GM12878 (cell line): ENCODE measurements at regions not wholly inside any gene's neighbourhood (a gene's known extent, or its start where the extent isn't known, plus 50 kb on each side); places are given as distances from the start of the nearest gene placed in this dataset.

Experiments
- ATAC-seq: fragments of 200-7000 bp; cut with Tn5 transposase; 3 replicates; pipeline ENCODE4 v1.9.1; 2020; ENCODE audit warnings: mild to moderate bottlenecking, moderate library complexity
- BruUV-seq: library from RNA; stranded (reverse); fragments of 400-500 nt; replicated peaks from 2 replicates; lab custom pipeline; 2021; lab: Mats Ljungman, UMichigan
- CTCF ChIA-PET: fragments of 300-600 bp; sonication (Branson Sonifier 250); formaldehyde crosslinking; extraction: SDS; loops from one replicate; lab custom pipeline; 2021; ENCODE audit warnings: inconsistent platforms; lab: Yijun Ruan, JAX
- POLR2A ChIA-PET: fragments of 350-600 bp; formaldehyde crosslinking; extraction: SDS; loops from one replicate; lab custom pipeline; 2021; ENCODE audit warnings: inconsistent platforms; lab: Charles Lee
- RAD21 ChIA-PET: fragments of 300-600 bp; sonication (Branson Sonifier 250); formaldehyde crosslinking; loops from one replicate; lab custom pipeline; 2023; ENCODE audit warnings: antibody characterized with exemption; ENCODE audit not compliant: unreplicated experiment; lab: Charles Lee
- SMC1A ChIA-PET: fragments of 300-600 bp; sonication (Branson Sonifier 250); formaldehyde crosslinking; loops from one replicate; lab custom pipeline; 2023; ENCODE audit not compliant: unreplicated experiment, uncharacterized antibody; lab: Charles Lee
- DNase-seq: peaks from one replicate; pipeline ENCODE4 v3.0.0-alpha.2; 2011; ENCODE audit warnings: low read depth, low spot score
- FAIRE-seq: peaks from 3 replicates; lab custom pipeline; 2011; peaks lifted over from hg19 to GRCh38; lab: Jason Lieb, UNC
- H2AFZ ChIP-seq: 2 replicates; pipeline ENCODE4 v1.6.0; 2011; ENCODE audit warnings: low read depth, low read length, control low read depth; ENCODE audit not compliant: control insufficient read depth
- H3K27ac ChIP-seq: 2 replicates; pipeline ENCODE4 v1.5.1; 2011; ENCODE audit warnings: control low read depth; ENCODE audit not compliant: control insufficient read depth, insufficient read depth
- H3K27me3 ChIP-seq, 2 experiments: replicated peaks in 1 of 2; 2 replicates each; pipeline versions ENCODE4 v1.6.0 to v1.6.1; 2011; ENCODE audit warnings: low read length in 1 of 2; ENCODE audit not compliant: control insufficient read depth in 2 of 2, insufficient read depth in 2 of 2
- H3K36me3 ChIP-seq, 2 experiments: 2 replicates each; pipeline ENCODE4 v1.5.1; 2011; ENCODE audit warnings: low read length in 1 of 2; ENCODE audit not compliant: control insufficient read depth in 2 of 2, insufficient read depth in 2 of 2
- H3K4me1 ChIP-seq: 2 replicates; pipeline ENCODE4 v1.6.1; 2011; ENCODE audit warnings: mild to moderate bottlenecking, low read length, moderate library complexity, mixed read lengths; ENCODE audit not compliant: control insufficient read depth, insufficient read depth
- H3K4me2 ChIP-seq: 2 replicates; pipeline ENCODE4 v1.6.0; 2011; ENCODE audit warnings: control low read depth; ENCODE audit not compliant: control insufficient read depth, insufficient read depth
- H3K4me3 ChIP-seq: fragments of 200-600 bp; sonication (generic); 2 replicates; pipeline ENCODE4 v1.5.1; 2016
- H3K79me2 ChIP-seq: 2 replicates; pipeline ENCODE4 v1.6.0; 2011; ENCODE audit warnings: low read length; ENCODE audit not compliant: control insufficient read depth, insufficient read depth
- H3K9ac ChIP-seq: 2 replicates; pipeline ENCODE4 v1.8.0; 2011; ENCODE audit warnings: low read length, control low read depth, mixed read lengths; ENCODE audit not compliant: control insufficient read depth, insufficient read depth
- H3K9me3 ChIP-seq: replicated peaks from 3 replicates; pipeline ENCODE4 v1.5.1; 2011; ENCODE audit warnings: mild to moderate bottlenecking, low read length; ENCODE audit not compliant: control insufficient read depth, insufficient read depth
- H4K20me1 ChIP-seq: 2 replicates; pipeline ENCODE4 v1.6.0; 2011; ENCODE audit not compliant: control insufficient read depth, insufficient read depth
- BACH1 ChIP-seq: fragments of 450-650 bp; IDR thresholded peaks from 2 replicates; pipeline ENCODE4 v1.6.1; 2017; ENCODE audit warnings: mild to moderate bottlenecking, borderline replicate concordance
- BCL11A ChIP-seq: IDR thresholded peaks from 2 replicates; pipeline ENCODE4 v1.6.1; 2011; ENCODE audit warnings: low read depth, low read length
- BMI1 ChIP-seq: fragments of 450-650 bp; IDR thresholded peaks from 2 replicates; pipeline ENCODE4 v1.6.1; 2016; ENCODE audit warnings: mild to moderate bottlenecking, moderate library complexity, borderline replicate concordance
- CBFB ChIP-seq: IDR thresholded peaks from 2 replicates; pipeline ENCODE4 v1.6.1; 2016; ENCODE audit warnings: antibody characterized with exemption, low read depth
- CEBPB ChIP-seq, 2 experiments: fragments of 150-350 bp in 1 of 2; IDR thresholded peaks; 2 replicates each; pipeline ENCODE4 v1.6.1; 2012 to 2014; ENCODE audit warnings: low read depth in 2 of 2, low read length in 2 of 2, borderline replicate concordance in 1 of 2, inconsistent platforms in 1 of 2
- CREB1 ChIP-seq: IDR thresholded peaks from 2 replicates; pipeline ENCODE4 v1.6.1; 2012; ENCODE audit warnings: low read depth, mild to moderate bottlenecking, inconsistent platforms
- CREM ChIP-seq: IDR thresholded peaks from 2 replicates; pipeline ENCODE4 v1.6.1; 2014; ENCODE audit warnings: antibody characterized with exemption, low read depth
- FOS ChIP-seq: IDR thresholded peaks from 3 replicates; pipeline ENCODE4 v1.6.1; 2011; ENCODE audit warnings: borderline replicate concordance; ENCODE audit not compliant: insufficient read length; ENCODE audit errors: extremely low read depth
- IKZF1 ChIP-seq: fragments of 450-650 bp; conservative IDR thresholded peaks from 2 replicates; pipeline ENCODE4 v1.6.1; 2017; ENCODE audit warnings: antibody characterized with exemption, mild to moderate bottlenecking
- JUNB ChIP-seq: IDR thresholded peaks from 2 replicates; pipeline ENCODE4 v1.6.1; 2016; ENCODE audit warnings: antibody characterized with exemption, mild to moderate bottlenecking
- KLF5 ChIP-seq: fragments of 450-650 bp; IDR thresholded peaks from 2 replicates; pipeline ENCODE4 v1.6.1; 2014; ENCODE audit warnings: mild to moderate bottlenecking; ENCODE audit not compliant: partially characterized antibody
- MTA2 ChIP-seq: fragments of 450-650 bp; IDR thresholded peaks from 2 replicates; pipeline ENCODE4 v1.6.1; 2016; ENCODE audit warnings: low read depth, mild to moderate bottlenecking, moderate library complexity
- MYB ChIP-seq: fragments of 150-350 bp; IDR thresholded peaks from 2 replicates; pipeline ENCODE4 v1.6.1; 2014; ENCODE audit warnings: mild to moderate bottlenecking, low read depth, low read length, borderline replicate concordance
- POLR2AphosphoS2 ChIP-seq: IDR thresholded peaks from 2 replicates; pipeline ENCODE4 v1.6.1; 2011; ENCODE audit warnings: low read depth, mild to moderate bottlenecking, low read length, improper control_type of control experiment, moderate library complexity
- RUNX3 ChIP-seq: IDR thresholded peaks from 2 replicates; pipeline ENCODE4 v1.6.1; 2012; ENCODE audit warnings: low read length, inconsistent platforms
- SPI1 ChIP-seq: IDR thresholded peaks from 2 replicates; pipeline ENCODE4 v1.6.1; 2011; ENCODE audit warnings: low read depth, mild to moderate bottlenecking, low read length, moderate library complexity, borderline replicate concordance; ENCODE audit not compliant: insufficient read depth
- SREBF2 ChIP-seq: IDR thresholded peaks from 2 replicates; pipeline ENCODE4 v1.6.1; 2012; ENCODE audit warnings: mild to moderate bottlenecking, low read length
- SRF ChIP-seq, 2 experiments: IDR thresholded peaks; 2 replicates each; pipeline ENCODE4 v1.6.1; 2011; ENCODE audit warnings: low read depth in 2 of 2, low read length in 2 of 2, mild to moderate bottlenecking in 1 of 2, moderate library complexity in 1 of 2
- YY1 ChIP-seq: IDR thresholded peaks from 2 replicates; pipeline ENCODE4 v1.6.1; 2011; ENCODE audit warnings: low read depth, mild to moderate bottlenecking, low read length
- ZNF217 ChIP-seq: fragments of 450-650 bp; IDR thresholded peaks from 2 replicates; pipeline ENCODE4 v1.6.1; 2017; ENCODE audit warnings: antibody characterized with exemption, mild to moderate bottlenecking
- WGBS: methylation state at CpG from one replicate; pipeline ENCODE4 v1.1.6; 2016; ENCODE audit warnings: low lambda C conversion rate; ENCODE audit not compliant: insufficient replicate concordance, insufficient coverage; ENCODE audit errors: missing lambda C conversion rate; 5-methylcytosine and 5-hydroxymethylcytosine counted together
- in situ Hi-C: fragments of 300-500 bp; cut with MboI; formaldehyde crosslinking; loops from 9 replicates; pipeline ENCODE4 v1.14.3; 2018; ENCODE audit warnings: mixed read lengths
- intact Hi-C: fragments of 100-400 bp; cut with micrococcal nuclease; formaldehyde crosslinking; loops from one replicate; pipeline ENCODE4 v1.14.2; 2022; ENCODE audit not compliant: unreplicated experiment

GRCh38 chr3:117480972-117481371 is 771.4 kb downstream of the TUSC7 start:
- Histone ChIP-seq H3K4me3 (no peak overlapping the region), H2AFZ (no peak overlapping the region), H4K20me1 (no peaks in the 10 kb centered on the region), H3K4me1 (no peaks in the 10 kb centered on the region), H3K4me2 (no peak overlapping the region), H3K27ac (no peak overlapping the region), H3K36me3 (no peaks in the 10 kb centered on the region), H3K79me2 (no peaks in the 10 kb centered on the region), H3K9me3 (no peaks in the 10 kb centered on the region), H3K27me3 (no peaks in the 10 kb centered on the region), H3K9ac (no peak overlapping the region)
- ChIA-PET CTCF (interaction anchor here (0.9 to 5.5 kb wide), 5 partner anchors 8 to 45 kb away, joined by 3 to 32 read pairs (median 5); no protein-coding TSS in a partner anchor), POLR2A (interaction anchor here (1.1 to 4.9 kb wide), 2 partner anchors 8 to 26 kb away, joined by 3 to 29 read pairs; no protein-coding TSS in a partner anchor), RAD21 (interaction anchor here (0.9 to 5.6 kb wide), 5 partner anchors 9 to 44 kb away, joined by 3 to 40 read pairs (median 4); no protein-coding TSS in a partner anchor), SMC1A (interaction anchor here (1.0 to 6.7 kb wide), 6 partner anchors 8 to 44 kb away, joined by 3 to 57 read pairs (median 17); no protein-coding TSS in a partner anchor)
- intact Hi-C loops: no loop called here
- TF ChIP-seq BMI1 (peak; percentile 90), CREM (no peak), BACH1 (no peak)
- DNase-seq: no peak
- in situ Hi-C loops: no loop called here
- ATAC-seq: no peak
- 0% methylated on average over 1 of the region's 1 CpG for WGBS
- FAIRE-seq: no peak
- no TSS peak for BruUV-seq

- in situ Hi-C loops: no loop called here
- TF ChIP-seq CBFB (no peak), FOS (no peak), YY1 (no peak), CEBPB (IDR thresholded peaks at IDR 0.05; ENCODE audit: borderline replicate concordance in 1 of 2, low read depth in 2 of 2, low read length in 2 of 2) (no peak), POLR2AphosphoS2 (no peak), SRF (IDR thresholded peaks at IDR 0.05; ENCODE audit: low read depth in 2 of 2, low read length in 2 of 2) (no peak), SREBF2 (no peak), MTA2 (no peak), ZNF217 (no peak), BCL11A (no peak), MYB (no peak), CREM (no peak), CREB1 (no peak), KLF5 (no peak), IKZF1 (0 out of 2 replicates have a peak, but pooled peaks have one; percentile 13), SPI1 (peak; percentile 71; the same call in 1 of the 2 replicates), RUNX3 (no peak), JUNB (no peak)
- H3K4me1 ChIP-seq: no peaks in the 10 kb centered on the region
- no peaks in the 10 kb centered on the region for H4K20me1 ChIP-seq
- H3K79me2 ChIP-seq: no peaks in the 10 kb centered on the region
- RAD21 ChIA-PET: no interaction called here
- H2AFZ ChIP-seq: no peak overlapping the region
- ATAC-seq: no peak
- H3K9me3 ChIP-seq: no peaks in the 10 kb centered on the region
- no peaks in the 10 kb centered on the region for H3K27me3 ChIP-seq
- H3K27ac ChIP-seq: no peak overlapping the region
- H3K36me3 ChIP-seq: no peaks in the 10 kb centered on the region
- H3K4me2 ChIP-seq: no peak overlapping the region
- no peak overlapping the region for H3K9ac ChIP-seq
- SMC1A ChIA-PET: interaction anchor here (0.7 to 1.7 kb wide), 4 partner anchors 10 to 42 kb away, joined by 3 to 5 read pairs (median 4); no protein-coding TSS in a partner anchor
- no peak overlapping the region for H3K4me3 ChIP-seq
- CTCF ChIA-PET: interaction anchor here (1.0 to 2.3 kb wide), 2 partner anchors 11 to 41 kb away, joined by 3 to 7 read pairs; no protein-coding TSS in a partner anchor
- FAIRE-seq: no peak
- POLR2A ChIA-PET: interaction anchor here (0.7 kb wide), 1 partner anchor 9 kb away, joined by 3 read pairs; no protein-coding TSS in a partner anchor
- 93% methylated on average over 4 of the region's 4 CpGs for WGBS
- DNase-seq: no peak
- intact Hi-C loops: no loop called here
- BruUV-seq: no TSS peak
Observed at GRCh38 chr3:117483839-117484238, 774.3 kb downstream of the TUSC7 start.
